NCI-H526 (cell line): ENCODE measurements at regions not wholly inside any gene's neighbourhood (a gene's known extent, or its start where the extent isn't known, plus 50 kb on each side); places are given as distances from the start of the nearest gene placed in this dataset.
"Not testable (repeated sequence)": the region's sequence is repeated elsewhere in the genome, so short reads cannot be mapped to it uniquely, and the experiment has no call there.

Experiments
- DNase-seq, 2 experiments: peaks; one replicate each; lab custom pipeline; 2025; lab: John Stamatoyannopoulos, UW

- DNase-seq = no peak
Measured at GRCh38 chr5:106435185-106435584, 1235.6 kb downstream of the EFNA5 start.

- DNase-seq = not testable (repeated sequence)
Measured at GRCh38 chr5:106430733-106431132, 1240.0 kb downstream of the EFNA5 start.

- no peak for DNase-seq
Measured at GRCh38 chr5:106423109-106423897, 1247.4 kb downstream of the EFNA5 start.

- DNase-seq = no peak
Measured at GRCh38 chr5:106420102-106420501, 1250.6 kb downstream of the EFNA5 start.

GRCh38 chr5:106418196-106418595, 1252.5 kb downstream of the EFNA5 start:
- DNase-seq = no peak

- no peak for DNase-seq
Measured at GRCh38 chr5:106417566-106417965, 1253.2 kb downstream of the EFNA5 start.

GRCh38 chr5:106417163-106417562, 1253.6 kb downstream of the EFNA5 start:
- no peak for DNase-seq

- DNase-seq = no peak
Measured at GRCh38 chr5:106415541-106415940, 1255.2 kb downstream of the EFNA5 start.

- no peak for DNase-seq
Measured at GRCh38 chr5:106414342-106414741, 1256.4 kb downstream of the EFNA5 start.

GRCh38 chr5:106412606-106413005, 1258.1 kb downstream of the EFNA5 start:
- no peak for DNase-seq

- DNase-seq = no peak
Measured at GRCh38 chr5:106408570-106408969, 1262.2 kb downstream of the EFNA5 start.

- no peak for DNase-seq
Measured at GRCh38 chr5:106408141-106408540, 1262.6 kb downstream of the EFNA5 start.

GRCh38 chr5:106401561-106401960, 1269.2 kb downstream of the EFNA5 start:
- DNase-seq = no peak

- DNase-seq = no peak
Measured at GRCh38 chr5:106399391-106399790, 1271.3 kb downstream of the EFNA5 start.

GRCh38 chr5:106397700-106398099, 1273.0 kb downstream of the EFNA5 start:
- DNase-seq = no peak

GRCh38 chr5:106393276-106393675, 1277.5 kb downstream of the EFNA5 start:
- peak in 1 of 2 experiments; percentile 10 for DNase-seq

- no peak for DNase-seq
Measured at GRCh38 chr5:106392766-106393165, 1278.0 kb downstream of the EFNA5 start.

GRCh38 chr5:106387767-106388166, 1283.0 kb downstream of the EFNA5 start:
- DNase-seq = not testable (repeated sequence)

- no peak for DNase-seq
Measured at GRCh38 chr5:106386287-106386686, 1284.5 kb downstream of the EFNA5 start.

GRCh38 chr5:106380736-106381135, 1290.0 kb downstream of the EFNA5 start:
- no peak for DNase-seq

GRCh38 chr5:106376522-106376921, 1294.2 kb downstream of the EFNA5 start:
- no peak for DNase-seq

- DNase-seq = no peak
Measured at GRCh38 chr5:106374956-106375355, 1295.8 kb downstream of the EFNA5 start.

GRCh38 chr5:106368021-106368420, 1302.7 kb downstream of the EFNA5 start:
- no peak for DNase-seq

- no peak for DNase-seq
Measured at GRCh38 chr5:106367281-106367680, 1303.5 kb downstream of the EFNA5 start.
